ENCODE measurements at regions not wholly inside any gene's neighbourhood (a gene's known extent, or its start where the extent isn't known, plus 50 kb on each side); places are given as distances from the start of the nearest gene placed in this dataset.
"Not testable (repeated sequence)": the region's sequence is repeated elsewhere in the genome, so short reads cannot be mapped to it uniquely, and the experiment has no call there.

DNA sequence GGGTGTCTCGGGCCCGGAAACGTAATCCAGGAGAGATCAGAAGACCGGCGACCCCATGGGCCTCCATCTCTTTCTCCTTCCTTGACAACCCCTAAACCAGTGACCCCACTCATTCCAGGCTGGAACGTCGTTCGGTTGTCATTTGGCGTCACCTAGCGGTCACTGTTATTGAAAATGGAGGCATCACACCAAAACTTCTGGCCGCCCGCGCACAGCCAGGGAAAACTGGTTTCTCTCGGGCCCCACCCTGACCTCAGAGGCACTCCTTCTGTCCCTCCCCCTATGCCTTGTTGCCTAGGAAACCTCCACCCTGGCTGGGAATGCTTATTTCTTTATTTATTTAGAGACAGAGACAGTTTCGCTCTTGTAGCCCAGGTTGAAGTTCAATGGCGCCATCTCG, 2327.3 kb upstream of the TPTE start:
- DNase-seq (ENCODE audit: low spot score), result not testable (repeated sequence)

DNA sequence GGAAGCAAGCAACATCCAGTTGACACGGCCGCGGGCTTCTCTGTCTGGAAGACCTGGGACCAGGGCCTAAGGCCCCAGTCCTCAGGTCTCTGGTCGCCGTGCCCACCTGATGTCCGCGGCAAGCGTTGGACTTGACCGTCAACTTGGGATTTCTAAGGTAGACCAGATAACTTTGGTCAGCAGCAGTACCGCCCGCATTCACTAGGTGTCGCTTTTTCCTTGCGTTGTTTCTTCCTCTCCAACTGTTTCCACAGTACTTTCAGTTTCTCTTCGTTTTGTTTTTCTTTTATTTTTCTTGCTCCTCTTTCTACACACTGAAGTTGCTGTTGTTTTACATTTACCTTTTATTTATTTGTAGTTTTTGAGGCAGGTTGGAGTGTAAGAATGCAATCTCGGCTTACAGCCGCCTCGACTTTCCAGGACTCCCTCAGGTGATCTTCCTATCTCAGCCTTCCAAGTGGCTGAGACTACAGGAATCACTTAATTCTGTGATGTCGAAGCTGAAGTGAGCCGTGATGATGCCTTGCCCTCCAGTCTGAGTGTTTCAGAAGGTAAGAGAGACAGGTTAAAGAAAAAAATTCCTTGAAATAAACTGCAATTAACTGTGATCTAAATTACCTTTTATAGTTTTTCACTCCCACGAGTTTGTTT, 2323.9 kb upstream of the TPTE start:
- not testable (repeated sequence) for DNase-seq (ENCODE audit: low spot score)

DNA sequence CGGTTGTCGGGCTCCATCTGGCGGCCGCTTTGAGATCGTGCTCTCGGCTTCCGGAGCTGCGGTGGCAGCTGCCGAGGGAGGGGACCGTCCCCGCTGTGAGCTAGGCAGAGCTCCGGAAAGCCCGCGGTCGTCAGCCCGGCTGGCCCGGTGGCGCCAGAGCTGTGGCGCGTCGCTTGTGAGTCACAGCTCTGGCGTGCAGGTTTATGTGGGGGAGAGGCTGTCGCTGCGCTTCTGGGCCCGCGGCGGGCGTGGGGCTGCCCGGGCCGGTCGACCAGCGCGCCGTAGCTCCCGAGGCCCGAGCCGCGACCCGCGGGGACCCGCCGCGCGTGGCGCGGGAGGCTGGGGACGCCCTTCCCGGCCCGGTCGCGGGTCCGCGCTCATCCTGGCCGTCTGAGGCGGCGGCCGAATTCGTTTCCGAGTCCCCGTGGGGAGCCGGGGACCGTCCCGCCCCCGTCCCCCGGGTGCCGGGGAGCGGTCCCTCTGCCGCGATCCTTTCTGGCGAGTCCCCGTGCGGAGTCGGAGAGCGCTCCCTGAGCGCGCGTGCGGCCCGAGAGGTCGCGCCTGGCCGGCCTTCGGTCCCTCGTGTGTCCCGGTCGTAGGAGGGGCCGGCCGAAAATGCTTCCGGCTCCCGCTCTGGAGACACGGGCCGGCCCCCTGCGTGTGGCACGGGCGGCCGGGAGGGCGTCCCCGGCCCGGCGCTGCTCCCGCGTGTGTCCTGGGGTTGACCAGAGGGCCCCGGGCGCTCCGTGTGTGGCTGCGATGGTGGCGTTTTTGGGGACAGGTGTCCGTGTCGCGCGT, 2316.1 kb upstream of the TPTE start:
- not testable (repeated sequence) for DNase-seq (ENCODE audit: low spot score)

DNA sequence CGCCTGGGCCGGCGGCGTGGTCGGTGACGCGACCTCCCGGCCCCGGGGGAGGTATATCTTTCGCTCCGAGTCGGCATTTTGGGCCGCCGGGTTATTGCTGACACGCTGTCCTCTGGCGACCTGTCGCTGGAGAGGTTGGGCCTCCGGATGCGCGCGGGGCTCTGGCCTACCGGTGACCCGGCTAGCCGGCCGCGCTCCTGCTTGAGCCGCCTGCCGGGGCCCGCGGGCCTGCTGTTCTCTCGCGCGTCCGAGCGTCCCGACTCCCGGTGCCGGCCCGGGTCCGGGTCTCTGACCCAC, 2315.5 kb upstream of the TPTE start:
- not testable (repeated sequence) for DNase-seq (ENCODE audit: low spot score)

DNA sequence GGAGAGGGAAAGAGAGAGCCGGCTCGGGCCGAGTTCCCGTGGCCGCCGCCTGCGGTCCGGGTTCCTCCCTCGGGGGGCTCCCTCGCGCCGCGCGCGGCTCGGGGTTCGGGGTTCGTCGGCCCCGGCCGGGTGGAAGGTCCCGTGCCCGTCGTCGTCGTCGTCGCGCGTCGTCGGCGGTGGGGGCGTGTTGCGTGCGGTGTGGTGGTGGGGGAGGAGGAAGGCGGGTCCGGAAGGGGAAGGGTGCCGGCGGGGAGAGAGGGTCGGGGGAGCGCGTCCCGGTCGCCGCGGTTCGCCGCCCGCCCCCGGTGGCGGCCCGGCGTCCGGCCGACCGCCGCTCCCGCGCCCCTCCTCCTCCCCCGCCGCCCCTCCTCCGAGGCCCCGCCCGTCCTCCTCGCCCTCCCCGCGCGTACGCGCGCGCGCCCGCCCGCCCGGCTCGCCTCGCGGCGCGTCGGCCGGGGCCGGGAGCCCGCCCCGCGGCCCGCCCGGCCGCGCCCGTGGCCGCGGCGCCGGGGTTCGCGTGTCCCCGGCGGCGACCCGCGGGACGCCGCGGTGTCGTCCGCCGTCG, 2308.3 kb upstream of the TPTE start:
- DNase-seq (ENCODE audit: low spot score), result not testable (repeated sequence)

DNA sequence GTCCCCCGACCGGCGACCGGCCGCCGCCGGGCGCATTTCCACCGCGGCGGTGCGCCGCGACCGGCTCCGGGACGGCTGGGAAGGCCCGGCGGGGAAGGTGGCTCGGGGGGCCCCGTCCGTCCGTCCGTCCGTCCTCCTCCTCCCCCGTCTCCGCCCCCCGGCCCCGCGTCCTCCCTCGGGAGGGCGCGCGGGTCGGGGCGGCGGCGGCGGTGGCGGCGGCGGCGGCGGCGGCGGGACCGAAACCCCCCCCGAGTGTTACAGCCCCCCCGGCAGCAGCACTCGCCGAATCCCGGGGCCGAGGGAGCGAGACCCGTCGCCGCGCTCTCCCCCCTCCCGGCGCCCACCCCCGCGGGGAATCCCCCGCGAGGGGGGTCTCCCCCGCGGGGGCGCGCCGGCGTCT, 2306.8 kb upstream of the TPTE start:
- DNase-seq (ENCODE audit: low spot score), result not testable (repeated sequence)

DNA sequence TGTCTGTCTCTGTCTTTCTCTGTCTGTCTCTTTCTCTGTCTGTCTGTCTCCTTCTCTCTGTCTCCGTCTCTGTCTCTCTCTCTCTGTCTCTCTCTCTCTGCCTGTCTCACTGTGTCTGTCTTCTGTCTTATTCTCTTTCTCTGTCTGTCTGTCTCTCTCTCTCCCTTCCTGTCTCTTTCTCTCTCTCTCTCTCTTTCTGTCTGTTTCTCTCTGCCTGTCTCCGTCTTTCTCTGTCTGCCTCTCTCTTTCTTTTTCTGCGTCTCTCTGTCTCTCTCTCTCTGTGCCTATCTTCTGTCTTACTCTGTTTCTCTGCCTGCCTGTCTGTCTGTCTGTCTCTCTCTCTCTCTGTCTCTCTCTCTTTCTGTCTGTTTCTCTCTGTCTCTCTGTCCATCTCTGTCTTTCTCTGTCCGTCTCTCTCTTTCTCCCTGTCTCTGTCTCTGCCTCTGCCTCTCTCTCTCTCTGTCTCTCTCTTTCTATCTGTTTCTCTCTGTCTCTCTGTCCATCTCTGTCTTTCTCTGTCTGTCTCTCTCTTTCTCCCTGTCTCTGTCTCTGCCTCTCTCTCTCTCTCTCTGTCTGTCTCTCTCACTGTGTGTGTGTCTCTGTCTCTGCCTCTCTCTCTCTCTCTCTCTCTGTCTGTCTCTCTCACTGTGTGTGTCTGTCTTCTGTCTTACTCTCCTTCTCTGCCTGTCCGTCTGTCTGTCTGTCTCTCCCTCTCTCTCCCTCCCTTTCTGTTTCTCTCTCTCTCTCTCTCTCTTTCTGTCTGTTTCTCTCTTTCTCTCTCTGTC, 2291.8 kb upstream of the TPTE start:
- not testable (repeated sequence) for DNase-seq (ENCODE audit: low spot score)

DNA sequence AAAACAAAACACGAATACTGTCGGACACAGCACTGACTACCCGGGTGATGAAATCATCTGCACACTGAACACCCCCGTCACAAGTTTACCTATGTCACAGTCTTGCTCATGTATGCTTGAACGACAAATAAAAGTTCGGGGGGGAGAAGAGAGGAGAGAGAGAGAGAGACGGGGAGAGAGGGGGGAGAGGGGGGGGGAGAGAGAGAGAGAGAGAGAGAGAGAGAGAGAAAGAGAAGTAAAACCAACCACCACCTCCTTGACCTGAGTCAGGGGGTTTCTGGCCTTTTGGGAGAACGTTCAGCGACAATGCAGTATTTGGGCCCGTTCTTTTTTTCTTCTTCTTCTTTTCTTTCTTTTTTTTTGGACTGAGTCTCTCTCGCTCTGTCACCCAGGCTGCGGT, 2290.1 kb upstream of the TPTE start:
- DNase-seq (ENCODE audit: low spot score), result not testable (repeated sequence)

DNA sequence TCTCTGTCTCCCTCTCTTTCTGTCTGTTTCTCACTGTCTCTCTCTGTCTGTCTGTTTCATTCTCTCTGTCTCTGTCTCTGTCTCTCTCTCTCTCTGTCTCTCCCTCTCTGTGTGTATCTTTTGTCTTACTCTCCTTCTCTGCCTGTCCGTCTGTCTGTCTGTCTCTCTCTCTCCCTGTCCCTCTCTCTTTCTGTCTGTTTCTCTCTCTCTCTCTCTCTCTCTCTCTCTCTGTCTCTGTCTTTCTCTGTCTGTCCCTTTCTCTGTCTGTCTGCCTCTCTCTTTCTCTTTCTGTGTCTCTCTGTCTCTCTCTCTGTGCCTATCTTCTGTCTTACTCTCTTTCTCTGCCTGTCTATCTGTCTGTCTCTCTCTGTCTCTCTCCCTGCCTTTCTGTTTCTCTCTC, 2288.4 kb upstream of the TPTE start:
- not testable (repeated sequence) for DNase-seq (ENCODE audit: low spot score)

DNA sequence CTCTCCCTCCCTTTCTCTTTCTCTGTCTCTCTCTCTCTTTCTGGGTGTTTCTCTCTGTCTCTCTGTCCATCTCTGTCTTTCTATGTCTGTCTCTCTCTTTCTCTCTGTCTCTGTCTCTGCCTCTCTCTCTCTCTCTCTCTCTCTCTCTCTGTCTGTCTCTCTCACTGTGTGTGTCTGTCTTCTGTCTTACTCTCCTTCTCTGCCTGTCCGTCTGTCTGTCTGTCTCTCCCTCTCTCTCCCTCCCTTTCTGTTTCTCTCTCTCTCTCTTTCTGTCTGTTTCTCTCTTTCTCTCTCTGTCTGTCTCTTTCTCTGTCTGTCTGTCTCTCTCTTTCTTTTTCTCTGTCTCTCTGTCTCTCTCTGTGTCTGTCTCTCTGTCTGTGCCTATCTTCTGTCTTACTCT, 2287.3 kb upstream of the TPTE start:
- not testable (repeated sequence) for DNase-seq (ENCODE audit: low spot score)

DNA sequence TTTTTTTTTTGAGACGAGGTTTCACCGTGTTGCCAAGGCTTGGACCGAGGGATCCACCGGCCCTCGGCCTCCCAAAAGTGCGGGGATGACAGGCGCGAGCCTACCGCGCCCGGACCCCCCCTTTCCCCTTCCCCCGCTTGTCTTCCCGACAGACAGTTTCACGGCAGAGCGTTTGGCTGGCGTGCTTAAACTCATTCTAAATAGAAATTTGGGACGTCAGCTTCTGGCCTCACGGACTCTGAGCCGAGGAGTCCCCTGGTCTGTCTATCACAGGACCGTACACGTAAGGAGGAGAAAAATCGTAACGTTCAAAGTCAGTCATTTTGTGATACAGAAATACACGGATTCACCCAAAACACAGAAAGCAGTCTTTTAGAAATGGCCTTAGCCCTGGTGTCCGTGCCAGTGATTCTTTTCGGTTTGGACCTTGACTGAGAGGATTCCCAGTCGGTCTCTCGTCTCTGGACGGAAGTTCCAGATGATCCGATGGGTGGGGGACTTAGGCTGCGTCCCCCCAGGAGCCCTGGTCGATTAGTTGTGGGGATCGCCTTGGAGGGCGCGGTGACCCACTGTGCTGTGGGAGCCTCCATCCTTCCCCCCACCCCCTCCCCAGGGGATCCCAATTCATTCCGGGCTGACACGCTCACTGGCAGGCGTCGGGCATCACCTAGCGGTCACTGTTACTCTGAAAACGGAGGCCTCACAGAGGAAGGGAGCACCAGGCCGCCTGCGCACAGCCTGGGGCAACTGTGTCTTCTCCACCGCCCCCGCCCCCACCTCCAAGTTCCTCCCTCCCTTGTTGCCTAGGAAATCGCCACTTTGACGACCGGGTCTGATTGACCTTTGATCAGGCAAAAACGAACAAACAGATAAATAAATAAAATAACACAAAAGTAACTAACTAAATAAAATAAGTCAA, 2276.4 kb upstream of the TPTE start:
- not testable (repeated sequence) for DNase-seq (ENCODE audit: low spot score)

DNA sequence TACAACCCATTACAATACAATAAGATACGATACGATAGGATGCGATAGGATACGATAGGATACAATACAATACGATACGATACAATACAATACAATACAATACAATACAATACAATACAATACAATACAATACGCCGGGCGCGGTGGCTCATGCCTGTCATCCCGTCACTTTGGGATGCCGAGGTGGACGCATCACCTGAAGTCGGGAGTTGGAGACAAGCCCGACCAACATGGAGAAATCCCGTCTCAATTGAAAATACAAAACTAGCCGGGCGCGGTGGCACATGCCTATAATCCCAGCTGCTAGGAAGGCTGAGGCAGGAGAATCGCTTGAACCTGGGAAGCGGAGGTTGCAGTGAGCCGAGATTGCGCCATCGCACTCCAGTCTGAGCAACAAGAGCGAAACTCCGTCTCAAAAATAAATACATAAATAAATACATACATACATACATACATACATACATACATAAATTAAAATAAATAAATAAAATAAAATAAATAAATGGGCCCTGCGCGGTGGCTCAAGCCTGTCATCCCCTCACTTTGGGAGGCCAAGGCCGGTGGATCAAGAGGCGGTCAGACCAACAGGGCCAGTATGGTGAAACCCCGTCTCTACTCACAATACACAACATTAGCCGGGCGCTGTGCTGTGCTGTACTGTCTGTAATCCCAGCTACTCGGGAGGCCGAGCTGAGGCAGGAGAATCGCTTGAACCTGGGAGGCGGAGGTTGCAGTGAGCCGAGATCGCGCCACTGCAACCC, 2275.6 kb upstream of the TPTE start:
- not testable (repeated sequence) for DNase-seq (ENCODE audit: low spot score)

DNA sequence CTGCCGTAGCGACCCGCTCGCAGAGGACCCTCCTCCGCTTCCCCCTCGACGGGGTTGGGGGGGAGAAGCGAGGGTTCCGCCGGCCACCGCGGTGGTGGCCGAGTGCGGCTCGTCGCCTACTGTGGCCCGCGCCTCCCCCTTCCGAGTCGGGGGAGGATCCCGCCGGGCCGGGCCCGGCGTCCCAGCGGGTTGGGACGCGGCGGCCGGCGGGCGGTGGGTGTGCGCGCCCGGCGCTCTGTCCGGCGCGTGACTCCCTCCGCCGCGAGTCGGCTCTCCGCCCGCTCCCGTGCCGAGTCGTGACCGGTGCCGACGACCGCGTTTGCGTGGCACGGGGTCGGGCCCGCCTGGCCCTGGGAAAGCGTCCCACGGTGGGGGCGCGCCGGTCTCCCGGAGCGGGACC, 2269.7 kb upstream of the TPTE start:
- not testable (repeated sequence) for DNase-seq (ENCODE audit: low spot score)

DNA sequence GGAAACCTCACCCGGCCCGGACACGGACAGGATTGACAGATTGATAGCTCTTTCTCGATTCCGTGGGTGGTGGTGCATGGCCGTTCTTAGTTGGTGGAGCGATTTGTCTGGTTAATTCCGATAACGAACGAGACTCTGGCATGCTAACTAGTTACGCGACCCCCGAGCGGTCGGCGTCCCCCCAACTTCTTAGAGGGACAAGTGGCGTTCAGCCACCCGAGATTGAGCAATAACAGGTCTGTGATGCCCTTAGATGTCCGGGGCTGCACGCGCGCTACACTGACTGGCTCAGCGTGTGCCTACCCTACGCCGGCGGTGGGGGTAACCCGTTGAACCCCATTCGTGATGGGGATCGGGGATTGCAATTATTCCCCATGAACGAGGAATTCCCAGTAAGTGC, 2266.3 kb upstream of the TPTE start:
- not testable (repeated sequence) for DNase-seq (ENCODE audit: low spot score)

DNA sequence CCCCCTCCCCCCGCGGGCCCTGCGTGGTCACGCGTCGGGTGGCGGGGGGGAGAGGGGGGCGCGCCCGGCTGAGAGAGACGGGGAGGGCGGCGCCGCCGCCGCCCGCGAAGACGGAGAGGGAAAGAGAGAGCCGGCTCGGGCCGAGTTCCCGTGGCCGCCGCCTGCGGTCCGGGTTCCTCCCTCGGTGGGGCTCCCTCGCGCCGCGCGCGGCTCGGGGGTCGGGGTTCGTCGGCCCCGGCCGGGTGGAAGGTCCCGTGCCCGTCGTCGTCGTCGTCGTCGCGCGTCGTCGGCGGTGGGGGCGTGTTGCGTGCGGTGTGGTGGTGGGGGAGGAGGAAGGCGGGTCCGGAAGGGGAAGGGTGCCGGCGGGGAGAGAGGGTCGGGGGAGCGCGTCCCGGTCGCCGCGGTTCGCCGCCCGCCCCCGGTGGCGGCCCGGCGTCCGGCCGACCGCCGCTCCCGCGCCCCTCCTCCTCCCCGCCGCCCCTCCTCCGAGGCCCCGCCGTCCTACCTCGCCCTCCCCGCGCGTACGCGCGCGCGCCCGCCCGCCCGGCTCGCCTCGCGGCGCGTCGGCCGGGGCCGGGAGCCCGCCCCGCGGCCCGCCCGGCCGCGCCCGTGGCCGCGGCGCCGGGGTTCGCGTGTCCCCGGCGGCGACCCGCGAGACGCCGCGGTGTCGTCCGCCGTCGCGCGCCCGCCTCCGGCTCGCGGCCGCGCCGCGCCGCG, 2264.1 kb upstream of the TPTE start:
- DNase-seq (ENCODE audit: low spot score), result peak; percentile 0

DNA sequence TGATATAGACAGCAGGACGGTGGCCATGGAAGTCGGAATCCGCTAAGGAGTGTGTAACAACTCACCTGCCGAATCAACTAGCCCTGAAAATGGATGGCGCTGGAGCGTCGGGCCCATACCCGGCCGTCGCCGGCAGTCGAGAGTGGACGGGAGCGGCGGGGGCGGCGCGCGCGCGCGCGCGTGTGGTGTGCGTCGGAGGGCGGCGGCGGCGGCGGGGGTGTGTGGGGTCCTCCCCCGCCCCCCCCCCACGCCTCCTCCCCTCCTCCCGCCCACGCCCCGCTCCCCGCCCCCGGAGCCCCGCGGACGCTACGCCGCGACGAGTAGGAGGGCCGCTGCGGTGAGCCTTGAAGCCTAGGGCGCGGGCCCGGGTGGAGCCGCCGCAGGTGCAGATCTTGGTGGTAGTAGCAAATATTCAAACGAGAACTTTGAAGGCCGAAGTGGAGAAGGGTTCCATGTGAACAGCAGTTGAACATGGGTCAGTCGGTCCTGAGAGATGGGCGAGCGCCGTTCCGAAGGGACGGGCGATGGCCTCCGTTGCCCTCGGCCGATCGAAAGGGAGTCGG, 2261.2 kb upstream of the TPTE start:
- not testable (repeated sequence) for DNase-seq (ENCODE audit: low spot score)

Measured in CD4-positive, alpha-beta T cell treated with Interleukin-6 at 100 ng/mL for 8 hours (primary cell).